ENCODE measurements at regions not wholly inside any gene's neighbourhood (a gene's known extent, or its start where the extent isn't known, plus 50 kb on each side); places are given as distances from the start of the nearest gene placed in this dataset.

DNA sequence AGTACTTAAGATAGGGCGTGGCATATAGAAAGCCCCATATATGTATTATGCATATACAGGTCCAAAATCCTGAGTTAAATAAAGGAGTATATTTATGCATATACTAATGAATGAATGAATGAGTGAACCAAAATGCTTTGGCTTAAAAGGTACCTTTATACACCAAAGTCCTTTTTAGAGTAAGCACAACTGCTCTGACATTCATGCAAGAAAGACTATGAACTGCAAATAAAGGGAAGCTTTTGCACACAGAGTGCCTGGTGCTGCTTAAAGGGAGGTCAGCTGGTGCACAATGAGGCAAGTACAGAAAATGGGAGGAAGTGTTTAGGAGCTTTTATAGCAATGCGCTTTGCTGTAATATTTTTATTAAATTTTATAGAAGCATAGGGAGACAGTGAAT is 214.0 kb downstream of the KLF13 start:
- TF ChIP-seq CTCF (IDR thresholded peaks at IDR 0.05; ENCODE audit: low read depth, low read length) (no peak), EZH2phosphoT487 (IDR thresholded peaks at IDR 0.05; ENCODE audit: low read depth) (no peak)
